Gastroesophageal sphincter (tissue), 3 donors: ENCODE measurements at regions not wholly inside any gene's neighbourhood (a gene's known extent, or its start where the extent isn't known, plus 50 kb on each side); places are given as distances from the start of the nearest gene placed in this dataset.

Experiments used
- POLR2A ChIP-seq, 2 donors: fragments of 450-650 bp; IDR thresholded peaks; one replicate each; pipeline ENCODE4 v1.6.1; 2017; ENCODE audit warnings: antibody characterized with exemption in 2 of 2, mild to moderate bottlenecking in 2 of 2, moderate library complexity in 1 of 2
- POLR2AphosphoS5 ChIP-seq: sonication (generic); formaldehyde crosslinking; IDR thresholded peaks from one replicate; pipeline ENCODE4 v1.6.1; 2017; ENCODE audit warnings: antibody characterized with exemption
- TF ChIP-seq, protein P1 (sequence below), 4 experiments: fragments of 200-600 bp in 2 of 4; fragments of 450-650 bp in 2 of 4; sonication (generic) in 1 of 4; IDR thresholded peaks; one replicate each; pipeline ENCODE4 v1.5.1; 2017 to 2019; ENCODE audit warnings: antibody characterized with exemption in 4 of 4, mild to moderate bottlenecking in 2 of 4, moderate library complexity in 2 of 4

- TF ChIP-seq POLR2AphosphoS5 (no peak), POLR2A (IDR thresholded peaks at IDR 0.05) (no peak)
- TF ChIP-seq, protein P1, sequence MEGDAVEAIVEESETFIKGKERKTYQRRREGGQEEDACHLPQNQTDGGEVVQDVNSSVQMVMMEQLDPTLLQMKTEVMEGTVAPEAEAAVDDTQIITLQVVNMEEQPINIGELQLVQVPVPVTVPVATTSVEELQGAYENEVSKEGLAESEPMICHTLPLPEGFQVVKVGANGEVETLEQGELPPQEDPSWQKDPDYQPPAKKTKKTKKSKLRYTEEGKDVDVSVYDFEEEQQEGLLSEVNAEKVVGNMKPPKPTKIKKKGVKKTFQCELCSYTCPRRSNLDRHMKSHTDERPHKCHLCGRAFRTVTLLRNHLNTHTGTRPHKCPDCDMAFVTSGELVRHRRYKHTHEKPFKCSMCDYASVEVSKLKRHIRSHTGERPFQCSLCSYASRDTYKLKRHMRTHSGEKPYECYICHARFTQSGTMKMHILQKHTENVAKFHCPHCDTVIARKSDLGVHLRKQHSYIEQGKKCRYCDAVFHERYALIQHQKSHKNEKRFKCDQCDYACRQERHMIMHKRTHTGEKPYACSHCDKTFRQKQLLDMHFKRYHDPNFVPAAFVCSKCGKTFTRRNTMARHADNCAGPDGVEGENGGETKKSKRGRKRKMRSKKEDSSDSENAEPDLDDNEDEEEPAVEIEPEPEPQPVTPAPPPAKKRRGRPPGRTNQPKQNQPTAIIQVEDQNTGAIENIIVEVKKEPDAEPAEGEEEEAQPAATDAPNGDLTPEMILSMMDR (IDR thresholded peaks at IDR 0.05): no peak
These were observed 85.7 kb upstream of the E2F7 start for GRCh38 chr12:77151030-77151429.
